ENCODE measurements at regions not wholly inside any gene's neighbourhood (a gene's known extent, or its start where the extent isn't known, plus 50 kb on each side); places are given as distances from the start of the nearest gene placed in this dataset.

DNA sequence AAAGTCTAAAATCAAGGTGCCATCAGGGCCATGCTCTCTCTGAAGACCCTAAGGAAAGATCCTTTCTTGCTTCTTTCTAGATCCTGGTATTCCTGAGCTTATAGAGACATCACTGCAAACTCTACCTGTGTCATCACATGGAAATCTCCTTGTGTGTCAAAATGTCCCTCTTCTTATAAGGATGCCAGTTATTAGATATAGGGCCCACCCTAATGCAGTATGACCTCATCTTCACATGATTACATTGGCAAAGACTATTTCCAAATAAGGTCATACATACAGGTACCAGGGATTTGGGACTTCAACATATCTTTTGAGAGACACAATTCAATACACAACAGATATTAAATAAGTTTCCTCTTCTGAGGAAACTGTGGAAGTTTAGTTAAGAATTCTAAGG is 123.9 kb downstream of the UNC5CL start:
- DNase-seq (ENCODE audit: low spot score): no peak
- no peaks in the 10 kb centered on the region for H3K36me3 Mint-ChIP-seq (ENCODE audit: low read depth)
- peaks cover 26% of the 10 kb centered on the region for H3K27me3 Mint-ChIP-seq (ENCODE audit: low read depth)
- H3K27ac Mint-ChIP-seq (ENCODE audit: unreplicated experiment): no peak overlapping the region
- TF ChIP-seq, protein P1, sequence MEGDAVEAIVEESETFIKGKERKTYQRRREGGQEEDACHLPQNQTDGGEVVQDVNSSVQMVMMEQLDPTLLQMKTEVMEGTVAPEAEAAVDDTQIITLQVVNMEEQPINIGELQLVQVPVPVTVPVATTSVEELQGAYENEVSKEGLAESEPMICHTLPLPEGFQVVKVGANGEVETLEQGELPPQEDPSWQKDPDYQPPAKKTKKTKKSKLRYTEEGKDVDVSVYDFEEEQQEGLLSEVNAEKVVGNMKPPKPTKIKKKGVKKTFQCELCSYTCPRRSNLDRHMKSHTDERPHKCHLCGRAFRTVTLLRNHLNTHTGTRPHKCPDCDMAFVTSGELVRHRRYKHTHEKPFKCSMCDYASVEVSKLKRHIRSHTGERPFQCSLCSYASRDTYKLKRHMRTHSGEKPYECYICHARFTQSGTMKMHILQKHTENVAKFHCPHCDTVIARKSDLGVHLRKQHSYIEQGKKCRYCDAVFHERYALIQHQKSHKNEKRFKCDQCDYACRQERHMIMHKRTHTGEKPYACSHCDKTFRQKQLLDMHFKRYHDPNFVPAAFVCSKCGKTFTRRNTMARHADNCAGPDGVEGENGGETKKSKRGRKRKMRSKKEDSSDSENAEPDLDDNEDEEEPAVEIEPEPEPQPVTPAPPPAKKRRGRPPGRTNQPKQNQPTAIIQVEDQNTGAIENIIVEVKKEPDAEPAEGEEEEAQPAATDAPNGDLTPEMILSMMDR (IDR thresholded peaks at IDR 0.05): no peak
- H3K9me3 Mint-ChIP-seq (ENCODE audit: low read depth): no peaks in the 10 kb centered on the region
- no peaks in the 10 kb centered on the region for H3K4me1 Mint-ChIP-seq (ENCODE audit: low read depth)
- H3K4me3 Mint-ChIP-seq (ENCODE audit: unreplicated experiment): no peak overlapping the region

DNA sequence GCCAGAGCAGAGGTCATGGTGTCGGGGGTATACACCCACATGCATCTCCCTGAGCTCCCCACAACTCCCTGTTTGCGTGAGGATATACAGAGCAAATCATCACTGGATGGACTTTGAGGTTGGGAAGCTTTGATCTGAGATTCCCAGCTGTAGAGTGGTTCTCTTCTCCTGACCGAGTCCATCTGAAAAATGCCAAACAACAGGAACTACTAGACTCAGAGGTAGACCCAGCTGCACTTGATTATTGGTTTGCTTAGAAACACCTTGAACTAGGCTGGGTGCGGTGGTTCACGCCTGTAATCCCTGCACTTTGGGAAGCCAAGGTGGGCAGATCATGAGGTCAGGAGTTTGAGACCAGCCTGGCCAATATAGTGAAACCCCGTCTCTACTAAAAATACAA is 125.0 kb downstream of the UNC5CL start:
- no peaks in the 10 kb centered on the region for H3K9me3 Mint-ChIP-seq (ENCODE audit: low read depth)
- no peaks in the 10 kb centered on the region for H3K4me1 Mint-ChIP-seq (ENCODE audit: low read depth)
- H3K36me3 Mint-ChIP-seq (ENCODE audit: low read depth): no peaks in the 10 kb centered on the region
- H3K27me3 Mint-ChIP-seq (ENCODE audit: low read depth): peaks cover 21% of the 10 kb centered on the region
- TF ChIP-seq, protein P1 (IDR thresholded peaks at IDR 0.05): no peak
- H3K4me3 Mint-ChIP-seq (ENCODE audit: unreplicated experiment): no peak overlapping the region
- DNase-seq (ENCODE audit: low spot score): no peak
- no peak overlapping the region for H3K27ac Mint-ChIP-seq (ENCODE audit: unreplicated experiment)

DNA sequence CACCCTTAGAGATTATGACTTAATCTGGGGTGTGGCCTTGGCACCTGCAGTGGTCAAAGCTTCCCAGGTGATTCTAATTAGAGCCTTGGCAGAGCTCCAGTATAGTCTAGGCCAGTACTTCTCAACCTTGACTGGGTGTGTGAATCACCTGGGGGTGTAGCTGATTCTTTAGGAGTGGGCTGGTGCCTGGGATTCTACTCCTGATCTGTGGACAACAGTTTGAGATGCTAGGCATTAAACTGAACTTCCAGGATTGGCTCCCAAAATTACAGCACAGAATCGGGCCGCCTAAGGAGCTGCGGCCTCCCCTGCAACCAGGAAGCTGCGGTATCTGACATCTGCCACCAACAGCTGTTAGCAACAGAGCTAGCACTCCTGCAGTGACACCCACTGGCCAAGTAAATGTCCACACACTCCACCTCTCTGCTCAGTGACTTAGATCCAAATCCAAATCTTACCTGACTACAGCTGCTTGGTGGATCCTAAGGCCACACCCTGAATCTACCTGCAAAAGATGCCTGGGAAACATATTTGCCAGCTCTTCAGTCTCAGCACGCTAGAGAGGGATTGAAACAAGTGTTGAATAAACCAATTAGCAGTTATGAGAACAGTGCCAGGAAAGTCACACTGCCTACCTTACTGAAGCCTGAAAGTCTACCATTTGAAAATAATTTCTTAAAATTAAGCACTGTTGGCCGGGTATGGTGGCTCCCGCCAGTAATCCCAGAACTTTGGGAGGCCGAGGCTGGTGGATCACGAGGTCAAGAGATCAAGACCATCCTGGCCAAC is 126.7 kb downstream of the UNC5CL start:
- TF ChIP-seq, protein P1 (IDR thresholded peaks at IDR 0.05): peak; percentile 71
- Mint-ChIP-seq H3K36me3 (ENCODE audit: low read depth) (no peaks in the 10 kb centered on the region), H3K9me3 (ENCODE audit: low read depth) (peaks cover 5% of the 10 kb centered on the region), H3K4me1 (ENCODE audit: low read depth) (peaks cover 1% of the 10 kb centered on the region), H3K27me3 (ENCODE audit: low read depth) (peaks cover 16% of the 10 kb centered on the region), H3K27ac (ENCODE audit: unreplicated experiment) (no peak overlapping the region), H3K4me3 (ENCODE audit: unreplicated experiment) (no peak overlapping the region)
- DNase-seq (ENCODE audit: low spot score): no peak

DNA sequence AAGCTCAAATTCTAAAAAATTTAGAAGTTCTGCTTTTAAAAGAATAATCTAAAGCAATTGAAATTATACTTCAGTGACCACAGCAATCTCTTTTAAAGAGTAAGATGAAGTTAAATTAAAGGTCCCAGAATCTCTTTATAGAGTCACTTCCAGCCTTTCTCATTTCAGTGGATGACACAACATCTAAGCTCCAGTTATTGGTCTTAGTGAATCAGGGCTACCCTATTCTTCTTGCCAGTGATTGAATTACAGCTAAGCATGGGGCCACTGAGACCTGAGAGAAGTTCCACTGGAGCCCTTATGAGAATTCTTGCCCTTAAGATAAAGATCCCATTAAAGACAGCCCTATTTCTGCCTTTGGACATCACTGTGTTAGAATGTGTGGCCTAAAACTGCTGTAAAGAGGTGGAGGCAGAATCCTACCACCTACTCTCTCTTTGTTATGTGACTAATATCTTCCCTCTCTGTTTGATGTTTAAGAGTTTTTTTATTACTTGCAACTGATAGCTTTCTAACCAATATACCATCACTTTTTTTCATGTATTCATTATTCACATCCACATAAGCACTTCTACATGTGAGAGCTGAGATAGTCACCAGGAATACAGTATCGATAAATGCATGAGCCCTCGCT is 128.6 kb downstream of the UNC5CL start:
- Mint-ChIP-seq H3K27ac (ENCODE audit: unreplicated experiment) (no peak overlapping the region), H3K4me1 (ENCODE audit: low read depth) (peaks cover 7% of the 10 kb centered on the region), H3K4me3 (ENCODE audit: unreplicated experiment) (no peak overlapping the region)

DNA sequence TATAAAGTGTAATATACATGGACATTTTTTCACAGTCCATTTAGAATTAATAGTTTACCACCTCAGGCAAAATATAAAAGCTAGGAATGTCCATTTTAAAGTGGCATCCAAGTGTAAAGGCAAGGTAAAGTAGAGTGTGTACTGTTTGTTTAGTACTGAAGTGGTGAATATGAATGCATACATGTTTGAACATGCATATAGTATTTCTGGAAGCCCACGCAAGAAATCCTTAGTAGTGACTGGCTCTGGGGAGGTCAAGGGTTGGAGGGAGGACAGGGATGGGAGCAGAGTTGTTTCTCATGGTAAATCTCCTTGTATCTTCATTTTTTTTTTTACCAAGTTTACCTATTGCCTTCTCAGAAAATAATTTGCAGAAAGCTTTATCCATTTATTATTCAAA is 129.2 kb downstream of the UNC5CL start:
- Mint-ChIP-seq H3K36me3 (ENCODE audit: low read depth) (no peaks in the 10 kb centered on the region), H3K9me3 (ENCODE audit: low read depth) (peaks cover 5% of the 10 kb centered on the region), H3K27me3 (ENCODE audit: low read depth) (peaks cover 9% of the 10 kb centered on the region), H3K4me1 (ENCODE audit: low read depth) (peaks cover 7% of the 10 kb centered on the region), H3K27ac (ENCODE audit: unreplicated experiment) (no peak overlapping the region), H3K4me3 (ENCODE audit: unreplicated experiment) (no peak overlapping the region)
- DNase-seq (ENCODE audit: low spot score): no peak
- TF ChIP-seq, protein P1 (IDR thresholded peaks at IDR 0.05): no peak

More for the DNA sequence above, 128.6 kb downstream of the UNC5CL start:
- Mint-ChIP-seq H3K36me3 (ENCODE audit: low read depth) (no peaks in the 10 kb centered on the region), H3K9me3 (ENCODE audit: low read depth) (peaks cover 5% of the 10 kb centered on the region), H3K27me3 (ENCODE audit: low read depth) (peaks cover 12% of the 10 kb centered on the region)
- TF ChIP-seq, protein P1 (IDR thresholded peaks at IDR 0.05): no peak
- DNase-seq (ENCODE audit: low spot score): no peak

Measured in chondrocyte (in vitro differentiated cells).